ENCODE measurements at regions not wholly inside any gene's neighbourhood (a gene's known extent, or its start where the extent isn't known, plus 50 kb on each side); places are given as distances from the start of the nearest gene placed in this dataset.
"Not testable (repeated sequence)": the region's sequence is repeated elsewhere in the genome, so short reads cannot be mapped to it uniquely, and the experiment has no call there.

DNA sequence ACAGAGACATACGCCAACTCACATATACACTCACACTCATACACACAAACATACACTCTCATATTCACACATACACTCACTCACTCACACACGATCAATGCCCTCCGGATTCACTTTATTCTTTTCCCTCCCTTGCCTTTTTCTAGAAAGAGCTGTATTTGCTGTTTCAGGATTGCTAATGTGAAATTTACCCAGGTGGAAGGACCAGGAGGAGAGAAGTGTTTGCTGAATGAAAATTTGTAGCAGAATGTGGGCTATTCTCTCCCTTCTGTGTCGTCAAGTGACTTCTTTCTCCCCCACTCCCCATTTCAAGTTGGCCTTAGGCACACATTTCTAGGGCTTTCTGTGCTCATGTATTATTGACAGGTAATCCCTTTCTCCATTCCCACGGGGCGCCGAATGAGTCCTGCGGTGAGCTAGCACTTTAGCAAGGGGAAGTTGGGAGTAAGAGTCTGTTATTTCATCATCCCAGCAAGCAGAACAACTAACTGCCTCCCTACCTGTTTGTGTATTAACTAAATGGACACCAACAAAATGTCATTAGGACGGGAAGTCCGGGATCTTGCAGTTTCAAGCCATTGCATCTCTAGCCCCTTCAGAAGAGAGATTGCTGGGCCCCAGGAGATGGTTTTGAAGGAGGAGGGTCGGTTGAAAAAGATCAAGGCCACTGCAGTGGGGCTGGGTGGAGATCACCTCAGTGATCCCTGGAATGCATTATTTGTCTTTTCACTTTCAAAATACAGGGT, 97.1 kb upstream of the TAF11L2 start:
- no peak for DNase-seq (ENCODE audit: low read depth)

- DNase-seq (ENCODE audit: low read depth), result no peak
Observed at GRCh38 chr5:17401470-17402288, 96.4 kb upstream of the TAF11L2 start.

DNA sequence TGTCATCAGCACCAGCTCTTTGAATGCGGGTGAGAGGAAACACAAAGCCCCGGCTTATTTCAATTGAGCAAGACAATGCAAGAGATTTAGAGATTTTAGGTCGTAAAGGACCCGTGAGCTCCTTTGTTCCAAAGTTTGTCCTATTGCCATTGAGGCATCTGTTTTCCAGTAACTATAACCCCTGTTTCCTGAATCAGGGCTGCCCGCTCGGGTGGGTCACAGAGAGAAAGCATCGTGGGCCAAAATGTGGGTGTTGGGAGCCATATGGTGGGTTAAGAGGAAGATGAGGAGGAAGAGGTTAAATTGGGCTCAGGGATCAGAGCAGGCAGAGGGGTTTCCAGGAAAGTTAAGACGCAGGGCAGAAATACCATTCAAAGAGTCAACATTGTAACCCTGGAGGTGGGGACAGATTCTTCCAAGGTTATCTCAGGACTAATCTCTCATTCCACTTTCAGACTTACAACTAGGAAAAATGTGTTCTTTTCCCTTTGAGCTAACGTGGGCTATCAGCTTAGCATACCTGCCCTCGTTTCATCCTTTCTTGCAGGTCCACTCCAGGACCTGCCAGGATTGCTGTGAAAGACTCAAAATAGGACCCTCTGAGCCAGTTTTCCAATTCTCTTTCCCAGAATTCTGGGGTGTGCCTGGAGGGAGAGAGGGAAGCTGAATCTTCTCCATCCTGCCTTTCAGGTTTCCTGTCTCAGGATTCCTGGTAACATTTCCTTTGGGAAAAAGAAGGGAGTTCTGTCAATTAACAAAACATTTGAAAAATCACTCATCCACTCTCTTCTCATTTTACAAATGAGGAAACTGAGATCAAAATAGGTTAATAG, 95.5 kb upstream of the TAF11L2 start:
- DNase-seq (ENCODE audit: low read depth), result no peak

DNA sequence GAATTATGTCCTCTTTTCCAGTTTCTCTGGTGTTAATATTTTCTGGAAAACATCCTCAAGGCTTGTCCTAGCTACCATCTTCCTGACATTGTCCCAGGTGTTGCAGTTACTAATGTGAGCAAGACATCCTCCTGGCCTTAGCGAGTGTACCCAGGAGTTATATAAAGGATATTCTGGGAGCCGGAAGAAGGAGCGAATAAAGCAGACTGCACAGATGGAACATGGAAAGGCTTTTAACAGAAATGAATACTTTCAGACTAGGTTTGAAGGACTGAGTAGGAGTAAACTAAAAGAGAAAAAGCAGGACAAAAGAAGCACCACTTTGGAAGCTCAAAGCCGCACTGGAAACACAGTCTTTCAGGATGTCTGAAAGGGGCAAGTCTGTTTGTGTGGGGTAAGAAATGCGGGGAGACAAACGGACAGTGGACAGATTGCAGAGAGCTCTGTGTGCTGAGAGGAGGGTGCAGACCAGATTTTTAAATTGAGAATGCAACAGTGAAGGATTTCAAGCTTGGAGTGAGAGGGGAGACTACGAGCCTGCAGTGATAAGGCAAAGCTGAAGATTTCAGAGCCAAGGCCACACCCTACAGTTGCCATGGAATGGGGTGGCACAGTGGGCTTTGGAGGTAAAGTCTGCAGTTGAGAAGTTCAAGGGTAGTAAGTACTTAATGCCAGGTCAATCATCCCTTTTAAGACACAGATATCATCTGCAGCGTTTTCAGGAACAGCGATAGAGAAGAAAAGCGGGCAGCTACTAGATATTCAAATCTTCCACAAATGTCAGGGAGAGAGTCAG, 94.1 kb upstream of the TAF11L2 start:
- no peak for DNase-seq (ENCODE audit: low read depth)

- no peak for DNase-seq (ENCODE audit: low read depth)
Observed at GRCh38 chr5:17405976-17406375, 92.1 kb upstream of the TAF11L2 start.

DNA sequence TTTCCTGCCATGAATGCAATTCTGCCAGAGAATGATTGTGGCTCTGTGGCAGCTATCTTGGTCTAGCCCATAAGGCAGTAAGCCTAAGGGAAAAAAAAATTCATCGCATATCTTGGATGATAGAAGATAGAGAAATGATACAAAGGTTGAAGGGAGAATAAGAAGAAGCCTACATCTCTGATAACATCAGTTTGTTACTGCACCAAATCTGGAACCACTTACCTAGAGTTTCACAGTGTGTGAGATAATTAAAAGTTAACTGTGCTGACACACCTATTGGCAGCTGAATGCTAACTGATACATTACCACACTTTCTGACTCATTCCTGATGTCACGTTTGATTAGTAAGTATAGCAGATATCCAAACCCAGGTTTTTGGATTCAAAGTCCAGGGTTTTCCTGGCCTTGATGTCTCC, 91.6 kb upstream of the TAF11L2 start:
- DNase-seq (ENCODE audit: low read depth), result peak; percentile 26

DNA sequence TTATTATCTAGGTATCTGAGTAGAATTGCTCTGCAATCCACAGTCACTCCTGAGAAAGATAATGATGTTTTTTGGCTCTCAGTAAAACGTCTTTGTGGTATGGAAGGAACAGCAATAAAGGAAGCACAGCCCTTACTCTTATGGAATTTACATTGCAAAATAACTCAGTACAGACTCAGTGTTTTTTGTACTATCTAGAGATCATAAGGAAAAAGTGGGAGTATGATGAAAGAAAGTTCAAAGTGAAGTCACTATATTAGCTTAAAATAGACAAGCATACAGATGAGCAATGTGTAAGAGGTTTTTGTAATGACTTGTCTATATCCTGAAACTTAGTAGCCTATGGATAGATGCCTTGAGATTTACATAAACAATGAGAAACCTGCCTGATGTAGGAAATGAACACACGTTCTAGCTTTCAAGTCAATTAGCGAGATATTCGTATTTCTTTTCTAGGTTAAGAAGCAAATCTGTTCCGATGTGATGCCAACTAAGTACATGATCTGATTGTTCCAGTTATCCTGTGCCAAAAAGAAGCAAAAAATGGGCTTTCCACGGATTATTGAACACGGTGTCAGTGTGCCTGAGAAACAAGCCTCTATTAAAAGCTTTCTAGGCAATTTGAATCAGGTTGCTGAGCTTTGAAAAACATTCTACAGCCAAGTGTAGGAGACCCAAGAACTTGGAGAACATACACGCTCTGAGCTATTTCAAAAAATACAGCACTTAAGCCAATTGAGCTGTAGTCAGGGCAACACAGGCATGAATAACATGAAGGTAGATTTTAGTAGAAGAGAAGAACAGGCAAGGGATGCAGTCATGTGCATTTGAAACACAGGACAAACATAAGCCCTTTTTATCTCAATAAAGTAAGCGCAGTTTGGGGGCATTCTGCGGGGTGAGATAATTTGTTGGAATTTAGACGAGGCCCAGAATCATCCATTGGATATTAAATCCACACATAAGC, 86.3 kb upstream of the TAF11L2 start:
- DNase-seq (ENCODE audit: low read depth), result peak; percentile 85

GRCh38 chr5:17412760-17413671, 85.0 kb upstream of the TAF11L2 start:
- DNase-seq (ENCODE audit: low read depth), result no peak

- no peak for DNase-seq (ENCODE audit: low read depth)
Observed at GRCh38 chr5:17413691-17414090, 84.3 kb upstream of the TAF11L2 start.

DNA sequence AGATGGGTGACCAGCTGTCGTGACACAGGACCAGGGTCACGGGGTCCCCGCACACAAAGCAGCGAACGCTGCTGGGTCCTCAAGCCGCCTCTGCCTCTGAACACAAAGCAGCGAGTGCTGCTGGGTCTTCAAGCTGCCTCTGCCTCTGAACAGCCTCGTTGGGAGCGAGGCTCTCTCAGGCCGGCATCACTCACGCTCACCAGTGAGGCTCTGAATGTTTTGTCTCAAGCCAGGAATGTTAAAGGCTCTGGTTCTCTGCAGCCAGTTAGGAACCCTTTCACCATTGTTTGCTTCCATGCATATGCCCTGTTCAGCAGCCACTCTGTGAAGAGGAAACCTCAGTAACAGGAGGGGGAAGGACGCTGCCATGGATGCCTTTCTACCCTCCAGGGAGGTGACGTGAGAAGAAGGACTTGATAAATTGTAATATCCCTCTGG, 82.7 kb upstream of the TAF11L2 start:
- DNase-seq (ENCODE audit: low read depth), result no peak

GRCh38 chr5:17416374-17416773, 81.7 kb upstream of the TAF11L2 start:
- DNase-seq (ENCODE audit: low read depth), result not testable (repeated sequence)

- no peak for DNase-seq (ENCODE audit: low read depth)
Observed at GRCh38 chr5:17424674-17425073, 73.4 kb upstream of the TAF11L2 start.

DNA sequence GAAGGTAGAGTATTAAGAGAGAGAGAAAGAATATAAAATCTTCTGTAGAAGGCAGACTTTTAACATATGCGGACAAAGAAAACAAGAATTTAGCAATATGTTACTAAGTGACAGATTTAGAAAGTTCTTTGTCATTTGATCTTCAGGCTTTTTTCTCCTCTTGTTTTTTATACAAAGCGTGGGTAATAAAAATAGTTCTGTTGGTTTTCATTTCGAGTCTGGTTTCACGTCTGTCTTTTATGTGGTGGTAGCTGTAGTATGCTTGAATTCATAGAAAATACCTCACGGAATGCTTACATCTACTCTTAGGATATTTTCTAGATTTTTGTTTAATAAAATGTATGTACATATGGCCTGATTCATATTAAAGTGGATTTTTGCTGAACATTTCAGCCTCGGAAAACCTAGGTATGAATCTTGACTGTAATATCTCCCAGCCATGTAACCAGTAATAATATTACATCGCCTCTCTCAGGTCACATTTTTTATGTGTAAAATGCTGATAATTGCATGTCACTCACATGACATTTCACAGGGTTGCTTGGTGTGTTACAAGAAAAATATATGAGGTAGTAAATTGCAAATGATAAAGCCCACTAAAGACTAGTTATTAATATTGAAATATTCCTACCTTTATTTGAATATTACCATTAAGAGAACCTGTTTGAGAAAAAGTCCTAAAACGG, 72.5 kb upstream of the TAF11L2 start:
- no peak for DNase-seq (ENCODE audit: low read depth)

- DNase-seq (ENCODE audit: low read depth), result no peak
Observed at GRCh38 chr5:17426104-17426749, 71.8 kb upstream of the TAF11L2 start.

DNA sequence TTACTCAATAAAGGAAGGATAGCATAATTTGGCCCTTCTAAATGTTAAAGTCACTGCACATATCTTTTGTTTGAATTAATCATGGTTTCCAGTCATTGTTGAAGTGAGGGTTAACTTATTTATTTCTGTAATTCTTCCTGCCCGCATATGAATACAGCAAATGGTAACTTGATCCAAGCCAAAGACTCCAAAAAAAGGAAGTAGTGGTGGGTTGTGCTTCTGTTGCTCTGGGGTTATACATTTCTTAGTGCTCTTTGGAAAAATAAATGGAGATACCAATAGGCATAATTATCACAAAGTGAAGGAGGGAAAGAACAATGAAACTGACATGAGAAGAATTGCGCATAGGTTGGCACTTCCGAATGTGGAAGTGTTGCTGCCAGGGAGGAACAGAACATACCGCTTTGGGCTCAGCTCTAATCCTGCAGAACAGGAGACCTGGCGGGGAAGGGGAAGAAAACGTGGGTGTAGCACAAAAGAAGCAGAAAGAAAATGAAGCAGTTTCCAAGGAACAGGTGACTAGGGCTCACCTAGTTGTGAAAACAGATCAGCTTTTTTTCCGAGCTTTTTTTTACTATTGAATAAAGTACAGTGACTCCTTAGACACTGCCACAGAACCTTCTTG, 69.7 kb upstream of the TAF11L2 start:
- DNase-seq (ENCODE audit: low read depth), result no peak

GRCh38 chr5:17429353-17429752, 68.7 kb upstream of the TAF11L2 start:
- no peak for DNase-seq (ENCODE audit: low read depth)

DNA sequence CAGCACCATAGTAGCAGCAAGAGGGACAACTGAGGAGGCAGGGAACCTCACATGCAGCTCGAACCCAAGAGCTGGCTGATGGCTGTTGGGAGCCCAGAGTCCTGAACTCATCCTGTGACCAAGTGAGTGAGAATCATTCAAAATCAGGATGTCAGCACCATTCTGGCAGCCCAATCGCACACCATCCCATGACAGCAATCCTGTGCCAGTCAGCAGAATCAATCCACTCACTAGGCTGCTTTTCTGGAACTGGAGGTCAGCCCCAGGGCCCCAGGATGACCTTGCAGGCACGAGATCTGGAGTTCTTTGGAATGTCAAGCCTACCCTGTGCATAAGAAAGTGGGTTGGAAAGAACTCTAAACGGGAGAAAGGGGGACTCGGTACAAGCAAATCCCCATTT, 67.8 kb upstream of the TAF11L2 start:
- DNase-seq (ENCODE audit: low read depth), result no peak
